Erythroblast (primary cell): ENCODE measurements at regions not wholly inside any gene's neighbourhood (a gene's known extent, or its start where the extent isn't known, plus 50 kb on each side); places are given as distances from the start of the nearest gene placed in this dataset.

ENCODE experiments used
- DNase-seq, 2 experiments: peaks; one replicate each; lab custom pipeline; 2025; lab: John Stamatoyannopoulos, UW
- GATA1 ChIP-seq: IDR thresholded peaks from 2 replicates; pipeline ENCODE4 v1.6.1; 2011; ENCODE audit warnings: low read depth, mild to moderate bottlenecking, control low read depth, low read length, moderate library complexity
- POLR2A ChIP-seq: IDR thresholded peaks from 2 replicates; pipeline ENCODE4 v1.6.1; 2011; ENCODE audit warnings: mild to moderate bottlenecking, low read length

GRCh38 chr5:124292322-124292855, 454.1 kb downstream of the ZNF608 start:
- no peak for DNase-seq

DNA sequence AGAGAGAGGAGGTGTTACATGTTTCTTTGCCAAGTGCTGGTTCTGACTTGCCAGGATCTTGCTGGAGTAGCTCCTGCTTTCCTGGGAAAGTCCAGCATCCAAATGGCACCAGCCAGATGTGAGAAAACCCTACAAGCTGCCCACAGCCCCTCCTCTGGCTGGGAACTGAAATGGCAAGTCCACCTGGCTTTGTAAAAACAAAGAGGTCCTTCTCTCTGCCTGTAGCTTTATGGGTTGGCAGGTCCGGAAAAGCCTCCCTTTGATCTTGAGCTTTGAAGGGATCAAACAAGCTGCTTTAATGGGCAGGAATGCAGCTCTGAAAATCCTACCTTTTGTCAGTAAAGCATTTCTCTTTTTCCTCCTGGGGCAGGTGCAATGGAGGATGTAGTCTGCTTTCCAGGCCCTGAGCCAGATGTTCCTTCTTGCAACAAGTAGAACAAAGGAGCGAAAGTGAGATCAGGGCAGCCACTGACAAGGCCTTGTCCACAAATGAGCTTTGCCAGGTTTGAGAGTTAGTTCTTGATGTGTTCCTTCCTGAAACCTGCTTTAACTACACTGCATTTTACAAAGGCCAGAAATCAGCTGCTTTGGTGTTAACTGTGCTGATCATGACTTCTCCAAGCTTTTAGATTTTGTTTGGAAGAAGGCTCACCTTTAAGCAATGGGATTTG, 456.7 kb downstream of the ZNF608 start:
- TF ChIP-seq POLR2A (no peak), GATA1 (no peak)

More at GRCh38 chr5:124292322-124292855, 454.1 kb downstream of the ZNF608 start:
- TF ChIP-seq GATA1 (no peak), POLR2A (no peak)

DNA sequence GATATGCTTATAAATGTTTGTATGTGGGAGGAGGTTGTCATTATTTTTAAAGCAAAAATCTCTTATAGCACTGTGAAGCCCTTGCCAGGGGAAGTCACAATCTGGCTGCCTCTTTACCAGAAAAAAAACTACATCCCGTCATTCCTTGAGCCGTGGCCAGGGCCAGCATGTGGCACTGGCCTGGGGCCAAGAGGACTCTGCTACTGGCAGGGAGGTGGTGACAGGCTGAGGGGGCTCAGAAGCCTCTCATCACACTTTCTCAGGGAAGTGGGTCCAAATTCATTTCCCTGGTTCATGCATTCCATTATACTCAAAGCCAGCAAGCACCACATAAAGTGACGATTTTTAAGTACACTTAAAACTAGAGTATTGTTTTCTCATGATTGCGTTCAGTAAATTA, 457.3 kb downstream of the ZNF608 start:
- TF ChIP-seq POLR2A: no peak
- DNase-seq: no peak

More for the DNA sequence above, 456.7 kb downstream of the ZNF608 start:
- DNase-seq: no peak

DNA sequence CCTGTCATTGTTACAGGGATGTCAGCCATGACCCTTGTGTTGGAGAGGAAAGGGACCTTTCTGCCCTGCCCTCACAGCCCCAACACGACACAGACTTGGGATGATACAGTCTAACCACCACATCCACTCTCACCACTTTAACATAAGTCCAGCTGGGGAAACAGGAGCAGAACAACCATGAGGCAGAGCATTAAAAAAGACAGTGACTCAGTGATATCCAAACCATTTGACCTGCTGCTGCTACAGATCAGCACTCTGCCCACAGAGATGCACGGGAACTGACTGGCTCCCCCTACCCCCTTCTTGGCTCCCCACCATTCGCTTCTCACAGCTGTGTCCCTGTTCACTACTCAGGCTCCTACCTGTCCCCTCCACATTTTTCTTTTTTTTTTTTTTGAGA, 458.6 kb downstream of the ZNF608 start:
- DNase-seq: no peak
- TF ChIP-seq GATA1 (no peak), POLR2A (no peak)

GRCh38 chr5:124285733-124286132, 460.7 kb downstream of the ZNF608 start:
- DNase-seq: no peak
- TF ChIP-seq GATA1 (no peak), POLR2A (no peak)

GRCh38 chr5:124285071-124285470, 461.4 kb downstream of the ZNF608 start:
- TF ChIP-seq GATA1 (no peak), POLR2A (no peak)
- no peak for DNase-seq

- DNase-seq: no peak
- TF ChIP-seq POLR2A (no peak), GATA1 (no peak)
Measured at GRCh38 chr5:124283031-124283430, 463.4 kb downstream of the ZNF608 start.

DNA sequence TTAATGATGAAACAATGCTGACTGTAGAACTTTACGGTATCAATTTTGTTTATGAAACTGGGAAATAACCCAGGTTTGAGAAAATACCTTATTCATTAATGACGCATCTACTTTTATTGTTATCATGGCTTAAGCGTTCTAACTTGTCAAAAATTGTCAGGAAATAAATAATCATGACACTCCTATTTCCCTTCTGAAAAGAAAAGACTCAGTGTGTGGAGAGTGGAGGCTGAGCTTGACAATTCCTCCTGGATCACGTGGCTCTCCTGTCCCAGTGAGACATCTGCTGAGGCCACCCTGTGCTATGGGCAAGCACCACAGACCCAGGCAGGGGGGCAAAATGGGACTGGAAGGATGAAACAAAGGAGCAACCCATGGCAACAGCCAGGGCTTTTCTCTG, 466.4 kb downstream of the ZNF608 start:
- DNase-seq: no peak
- TF ChIP-seq POLR2A: no peak

DNA sequence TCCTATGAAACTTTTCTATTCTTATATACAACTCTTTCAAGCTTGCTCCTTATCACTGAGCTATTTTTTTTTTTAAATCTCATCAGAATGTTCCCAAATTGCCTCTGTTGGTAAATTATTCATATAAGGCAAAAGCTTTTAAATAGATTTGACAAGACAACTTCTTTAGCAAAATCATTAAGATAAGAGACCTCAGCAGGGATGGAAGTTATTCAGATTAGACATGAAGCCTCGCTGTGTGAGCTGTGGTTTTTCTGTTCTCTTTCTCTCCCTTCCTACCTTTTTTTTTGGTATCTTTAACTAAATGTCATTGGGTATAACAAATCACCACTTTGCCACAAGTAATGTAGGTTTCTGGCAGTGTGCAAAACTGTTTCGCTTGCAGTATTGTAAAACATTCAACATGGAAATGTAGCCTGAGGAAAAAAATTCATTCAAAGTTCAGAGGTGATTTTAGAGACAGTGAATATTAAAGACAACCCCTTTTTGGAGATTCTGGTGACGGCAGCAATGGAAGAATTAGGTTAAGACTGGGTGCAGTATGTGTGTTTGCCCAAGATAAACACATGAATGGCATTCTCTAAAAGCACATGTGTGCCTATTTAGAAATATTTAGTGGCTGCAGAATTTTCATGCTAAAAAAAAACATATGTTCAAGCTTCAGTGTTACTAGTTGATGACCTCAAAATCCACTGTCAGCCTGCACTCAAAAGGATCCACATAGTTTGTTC, 467.1 kb downstream of the ZNF608 start:
- TF ChIP-seq POLR2A (no peak), GATA1 (no peak)
- DNase-seq: no peak

DNA sequence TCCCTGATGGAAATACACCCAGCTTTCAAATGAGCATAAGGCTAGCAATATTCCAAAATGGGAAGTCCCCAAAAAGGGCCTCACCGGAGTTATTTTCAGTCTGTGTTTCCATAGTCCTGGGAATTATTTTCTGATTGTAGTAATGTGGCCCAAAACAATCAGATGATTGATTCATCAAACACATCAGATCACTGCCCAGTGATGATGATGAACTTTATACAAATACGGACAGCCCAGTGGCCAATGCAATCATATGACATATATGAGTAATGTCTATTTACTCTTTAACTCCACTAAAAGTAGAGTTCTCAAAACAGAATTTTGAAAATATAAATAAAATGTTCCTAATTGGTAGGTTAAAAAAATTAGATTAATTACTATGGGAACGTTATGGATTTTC, 467.8 kb downstream of the ZNF608 start:
- DNase-seq: no peak
- TF ChIP-seq GATA1: no peak
- no peak for TF ChIP-seq POLR2A

GRCh38 chr5:124277767-124278545, 468.5 kb downstream of the ZNF608 start:
- DNase-seq: no peak
- TF ChIP-seq POLR2A (no peak), GATA1 (no peak)

DNA sequence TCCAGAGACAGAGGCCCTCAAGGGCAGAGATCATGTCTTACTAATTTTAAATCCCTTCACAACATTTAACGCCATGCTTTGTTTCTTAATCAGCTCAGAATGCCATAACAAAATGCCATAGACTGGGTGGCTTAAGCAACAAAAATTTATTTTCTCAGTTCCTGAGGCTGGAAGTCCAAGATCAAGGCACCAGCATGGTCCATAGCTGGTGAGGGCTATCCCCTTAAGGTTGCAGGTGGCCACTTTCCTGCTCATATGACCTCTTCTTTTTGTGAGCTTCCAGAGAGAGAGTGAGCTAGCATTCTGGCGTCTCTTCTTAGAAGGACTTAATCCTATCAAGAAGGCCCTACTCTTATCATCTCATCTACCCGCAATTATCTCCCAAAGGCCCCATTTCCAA, 470.3 kb downstream of the ZNF608 start:
- DNase-seq: no peak

GRCh38 chr5:124274949-124275348, 471.5 kb downstream of the ZNF608 start:
- no peak for TF ChIP-seq GATA1
- no peak for TF ChIP-seq POLR2A
- no peak for DNase-seq

More for the DNA sequence above, 470.3 kb downstream of the ZNF608 start:
- no peak for TF ChIP-seq GATA1

- TF ChIP-seq GATA1 (no peak), POLR2A (no peak)
- no peak for DNase-seq
Measured at GRCh38 chr5:124264499-124264898, 481.9 kb downstream of the ZNF608 start.
